ENCODE measurements at regions not wholly inside any gene's neighbourhood (a gene's known extent, or its start where the extent isn't known, plus 50 kb on each side); places are given as distances from the start of the nearest gene placed in this dataset.

DNA sequence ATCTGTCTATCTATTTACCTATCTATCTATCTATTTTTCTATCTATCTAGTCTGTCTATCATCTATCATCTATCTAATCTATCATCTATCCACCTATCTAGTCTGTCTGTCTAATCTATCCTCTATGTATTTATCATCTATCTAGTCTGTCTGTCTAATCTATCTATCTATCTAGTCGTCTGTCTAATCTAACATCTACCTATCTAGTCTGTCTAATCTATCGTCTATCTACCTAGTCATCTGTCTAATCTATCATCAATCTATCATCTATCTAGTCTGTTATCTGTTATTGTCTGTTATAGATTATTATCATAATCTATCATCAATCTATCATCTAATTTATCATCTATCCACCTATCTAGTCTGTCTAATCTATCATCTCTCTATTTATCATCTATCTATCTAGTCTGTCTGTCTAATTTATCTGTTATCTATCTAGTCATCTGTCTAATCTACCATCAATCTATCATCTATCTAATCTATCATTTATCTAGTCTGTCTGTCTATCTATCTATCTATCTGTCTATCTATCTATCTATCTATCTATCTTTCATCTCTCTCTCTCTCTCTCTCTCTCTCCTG, 80.2 kb upstream of the ZNF618 start:
- DNase-seq (ENCODE audit: low read depth), result no peak
- no peak overlapping the region for H3K4me3 ChIP-seq (ENCODE audit: low read depth, low read length)
- TF ChIP-seq, protein P1, sequence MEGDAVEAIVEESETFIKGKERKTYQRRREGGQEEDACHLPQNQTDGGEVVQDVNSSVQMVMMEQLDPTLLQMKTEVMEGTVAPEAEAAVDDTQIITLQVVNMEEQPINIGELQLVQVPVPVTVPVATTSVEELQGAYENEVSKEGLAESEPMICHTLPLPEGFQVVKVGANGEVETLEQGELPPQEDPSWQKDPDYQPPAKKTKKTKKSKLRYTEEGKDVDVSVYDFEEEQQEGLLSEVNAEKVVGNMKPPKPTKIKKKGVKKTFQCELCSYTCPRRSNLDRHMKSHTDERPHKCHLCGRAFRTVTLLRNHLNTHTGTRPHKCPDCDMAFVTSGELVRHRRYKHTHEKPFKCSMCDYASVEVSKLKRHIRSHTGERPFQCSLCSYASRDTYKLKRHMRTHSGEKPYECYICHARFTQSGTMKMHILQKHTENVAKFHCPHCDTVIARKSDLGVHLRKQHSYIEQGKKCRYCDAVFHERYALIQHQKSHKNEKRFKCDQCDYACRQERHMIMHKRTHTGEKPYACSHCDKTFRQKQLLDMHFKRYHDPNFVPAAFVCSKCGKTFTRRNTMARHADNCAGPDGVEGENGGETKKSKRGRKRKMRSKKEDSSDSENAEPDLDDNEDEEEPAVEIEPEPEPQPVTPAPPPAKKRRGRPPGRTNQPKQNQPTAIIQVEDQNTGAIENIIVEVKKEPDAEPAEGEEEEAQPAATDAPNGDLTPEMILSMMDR (IDR thresholded peaks at IDR 0.05; ENCODE audit: control insufficient read depth, extremely low read depth, insufficient read depth), result no peak

DNA sequence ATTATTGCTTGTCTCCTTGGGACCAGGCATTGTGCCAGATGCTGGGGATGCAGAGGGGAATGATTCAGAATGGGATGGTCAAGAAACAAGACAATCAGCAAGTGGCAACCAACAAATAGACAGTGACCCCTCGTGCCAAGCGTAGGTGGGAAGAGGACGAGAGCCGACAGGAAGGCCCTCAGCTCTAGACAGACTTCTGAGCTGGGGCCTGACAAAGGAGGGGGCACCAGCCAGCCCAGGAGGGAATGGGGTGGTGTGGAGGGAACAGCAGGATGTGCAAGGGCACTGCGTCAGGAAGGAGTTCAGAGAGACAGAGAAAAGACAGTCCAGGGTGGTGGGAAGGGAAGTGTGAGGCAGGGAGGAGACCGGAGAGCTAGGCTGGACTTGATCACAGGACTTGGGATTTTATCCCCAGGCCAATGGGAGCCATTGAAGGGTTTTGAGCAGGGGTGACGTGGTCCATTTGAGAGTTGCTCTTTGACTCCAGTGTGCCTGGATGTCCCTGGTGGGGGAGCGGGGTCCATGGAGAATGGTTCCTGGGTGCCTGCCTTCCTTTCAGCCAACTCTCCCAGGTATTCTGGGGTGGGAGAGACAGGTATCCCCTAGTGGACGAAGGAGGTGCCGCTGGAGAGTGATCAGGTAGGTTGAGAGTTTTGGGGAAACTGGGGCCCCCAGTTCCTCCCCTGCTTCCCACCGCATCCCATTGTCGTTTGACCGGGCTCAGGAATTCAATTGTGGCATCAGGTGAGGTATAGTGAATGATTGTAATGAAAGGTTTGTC, 79.3 kb upstream of the ZNF618 start:
- TF ChIP-seq, protein P1 (IDR thresholded peaks at IDR 0.05; ENCODE audit: control insufficient read depth, extremely low read depth, insufficient read depth), result no peak
- H3K4me3 ChIP-seq (ENCODE audit: low read depth, low read length), result no peak overlapping the region
- DNase-seq (ENCODE audit: low read depth), result no peak

DNA sequence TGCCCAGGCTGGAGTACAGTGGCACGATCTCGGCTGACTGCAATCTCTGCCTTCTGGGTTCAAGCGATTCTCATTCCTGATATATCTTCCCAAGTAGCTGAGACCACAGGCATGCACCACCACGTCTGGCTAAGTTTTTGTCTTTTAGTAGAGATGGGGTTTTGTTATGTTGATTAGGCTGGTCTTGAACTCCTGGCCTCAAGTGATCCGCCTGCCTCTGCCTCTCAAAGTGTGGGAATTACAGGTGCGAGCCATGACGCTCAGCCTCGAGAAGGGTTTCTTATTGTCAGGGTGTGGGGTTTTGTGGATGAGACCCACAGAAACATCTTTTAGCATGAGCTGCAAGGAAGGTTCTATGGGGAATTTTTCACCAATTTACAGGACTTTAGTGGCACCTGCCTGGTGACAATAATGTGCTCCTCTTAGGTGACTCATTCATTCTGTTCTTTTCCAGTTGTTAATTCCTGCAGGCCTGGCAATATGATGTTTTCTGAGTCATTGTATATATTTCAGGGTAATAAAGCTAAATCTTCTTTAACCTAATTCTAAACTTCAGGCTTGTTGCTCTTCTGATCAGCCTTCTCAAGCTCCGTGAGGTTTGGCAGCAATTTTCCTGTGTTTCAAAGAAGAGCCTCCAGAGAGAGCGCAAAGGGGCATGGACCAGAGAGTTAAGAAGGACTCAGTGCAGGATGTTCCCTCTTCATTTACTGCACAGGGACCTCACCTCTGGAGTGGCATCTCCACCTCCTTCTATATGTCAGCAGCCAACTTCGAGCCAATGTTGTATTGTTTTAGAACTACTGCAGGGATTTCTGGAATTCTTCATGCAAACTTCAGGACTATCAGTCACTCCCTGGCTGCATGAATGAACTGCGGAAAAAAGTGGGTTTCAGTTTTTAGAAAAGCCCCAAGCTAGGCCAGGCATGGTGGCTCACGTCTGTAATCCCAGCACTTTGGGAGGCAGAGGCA, 77.8 kb upstream of the ZNF618 start:
- no peak overlapping the region for H3K4me3 ChIP-seq (ENCODE audit: low read depth, low read length)
- TF ChIP-seq, protein P1 (IDR thresholded peaks at IDR 0.05; ENCODE audit: control insufficient read depth, extremely low read depth, insufficient read depth), result no peak
- no peak for DNase-seq (ENCODE audit: low read depth)

DNA sequence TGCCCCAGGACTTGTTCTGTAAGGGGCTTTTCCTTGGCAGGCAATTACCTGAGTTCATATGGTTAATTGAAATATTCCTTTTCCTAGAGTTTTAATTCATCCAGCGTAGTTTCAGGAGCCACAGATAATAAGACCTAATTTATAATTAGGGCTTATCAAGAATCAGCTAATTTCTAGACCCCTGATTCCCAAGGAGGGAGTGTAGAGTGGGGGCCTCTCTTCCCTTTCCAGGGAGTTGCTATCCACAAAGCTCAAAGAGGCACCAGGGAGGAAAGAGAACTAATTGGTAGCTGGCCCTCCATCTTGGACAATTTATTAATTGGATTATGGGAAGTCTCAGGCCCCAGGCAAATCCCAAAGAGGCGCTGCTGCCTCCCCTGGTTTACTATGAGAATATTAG, 75.8 kb upstream of the ZNF618 start:
- TF ChIP-seq, protein P1 (IDR thresholded peaks at IDR 0.05; ENCODE audit: control insufficient read depth, extremely low read depth, insufficient read depth), result no peak

DNA sequence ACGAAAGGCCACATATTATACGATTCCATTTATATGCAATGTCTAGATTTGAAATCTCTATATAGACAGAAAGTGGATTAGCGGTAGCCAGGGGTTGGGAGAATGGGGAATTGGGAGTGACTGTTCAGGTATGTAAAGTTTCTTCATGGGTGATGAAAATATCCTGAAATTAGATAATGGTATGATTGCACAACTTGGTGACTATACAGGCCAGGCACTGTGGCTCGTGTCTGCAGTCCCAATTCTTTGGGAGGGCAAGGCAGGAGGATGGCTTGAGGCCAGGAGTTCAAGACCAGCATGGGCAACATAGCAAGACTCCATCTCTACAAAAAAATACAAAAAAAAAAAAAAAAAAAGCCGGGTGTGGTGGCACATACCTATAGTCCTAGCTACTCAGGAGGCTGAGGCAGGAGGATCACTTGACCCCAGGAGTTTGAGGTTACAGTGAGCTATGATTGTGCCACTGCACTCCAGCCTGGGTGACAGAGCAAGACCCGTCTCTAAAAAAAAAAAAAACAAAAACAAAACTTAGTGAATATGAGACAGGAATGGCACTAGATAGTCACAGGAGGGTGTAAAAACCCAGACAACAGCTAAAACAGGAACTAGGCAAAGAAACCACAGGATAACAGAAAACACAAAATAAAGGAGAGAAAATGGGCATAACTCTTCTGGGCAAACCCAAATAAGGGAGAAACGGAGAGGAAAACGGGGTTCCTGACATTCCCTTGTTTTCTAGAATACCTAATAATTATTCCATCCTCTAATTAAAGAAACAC, 72.1 kb upstream of the ZNF618 start:
- TF ChIP-seq, protein P1 (IDR thresholded peaks at IDR 0.05; ENCODE audit: control insufficient read depth, extremely low read depth, insufficient read depth), result no peak
- no peak overlapping the region for H3K4me3 ChIP-seq (ENCODE audit: low read depth, low read length)
- no peak for DNase-seq (ENCODE audit: low read depth)

More for the DNA sequence above, 75.8 kb upstream of the ZNF618 start:
- H3K4me3 ChIP-seq (ENCODE audit: low read depth, low read length), result no peak overlapping the region
- no peak for DNase-seq (ENCODE audit: low read depth)

DNA sequence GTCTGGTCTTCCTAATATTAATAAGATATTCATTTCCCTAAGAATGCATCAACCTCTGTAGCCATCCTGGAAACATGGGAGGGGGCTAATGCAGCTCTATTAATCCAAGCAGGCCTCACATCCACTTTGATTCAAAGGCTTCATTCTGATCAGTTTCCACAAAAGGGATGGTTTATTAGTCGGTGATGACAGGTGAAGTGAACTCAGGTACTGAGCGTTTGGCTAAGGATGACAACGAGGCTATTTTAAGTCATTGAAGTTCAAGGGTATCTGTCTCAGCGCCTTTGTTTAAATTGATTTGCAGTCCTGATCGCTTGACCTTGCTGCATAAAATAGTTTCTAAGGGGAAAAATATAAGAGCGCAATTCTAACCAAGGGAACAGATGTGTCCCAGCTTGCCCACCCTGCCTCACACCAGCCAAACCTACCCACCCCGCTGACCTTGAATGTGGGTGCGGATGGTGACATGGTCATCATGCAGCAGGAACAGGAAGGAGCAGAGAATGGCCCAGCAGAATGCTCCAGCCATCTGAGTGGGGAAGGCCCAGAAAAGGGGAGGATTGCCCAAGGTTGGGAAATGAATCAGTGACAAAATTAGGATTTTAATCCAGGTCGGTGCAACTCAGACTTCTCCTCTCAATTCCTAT, 70.5 kb upstream of the ZNF618 start:
- no peak overlapping the region for H3K4me3 ChIP-seq (ENCODE audit: low read depth, low read length)
- DNase-seq (ENCODE audit: low read depth), result no peak
- TF ChIP-seq, protein P1 (IDR thresholded peaks at IDR 0.05; ENCODE audit: control insufficient read depth, extremely low read depth, insufficient read depth), result no peak
